Gastroesophageal sphincter (tissue), 4 donors: ENCODE measurements at regions not wholly inside any gene's neighbourhood (a gene's known extent, or its start where the extent isn't known, plus 50 kb on each side); places are given as distances from the start of the nearest gene placed in this dataset.

Source experiments
- ATAC-seq: fragments of 150-250 bp; one replicate; pipeline ENCODE4 v1.9.1; 2016; ENCODE audit warnings: mild to moderate bottlenecking, moderate library complexity
- H3K27ac ChIP-seq, 4 donors: fragments of 200-600 bp; sonication (generic) in 3 of 4; 1 replicate in 3 of 4; 2 replicates in 1 of 4; pipeline ENCODE4 v1.5.1; 2016 to 2019
- H3K27me3 ChIP-seq: fragments of 200-600 bp; sonication (generic); one replicate; pipeline ENCODE4 v1.5.1; 2019
- H3K36me3 ChIP-seq, 2 donors: fragments of 200-600 bp; sonication (generic); one replicate each; pipeline ENCODE4 v1.5.1; 2019; ENCODE audit warnings: control low read depth in 1 of 2
- H3K4me1 ChIP-seq, 3 donors: fragments of 200-600 bp; sonication (generic); 1 replicate in 2 of 3; 2 replicates in 1 of 3; pipeline ENCODE4 v1.5.1; 2016 to 2019; ENCODE audit warnings: control low read depth in 2 of 3
- H3K4me3 ChIP-seq, 2 donors: fragments of 200-600 bp; sonication (generic); one replicate each; pipeline ENCODE4 v1.5.1; 2019; ENCODE audit warnings: mild to moderate bottlenecking in 1 of 2, moderate library complexity in 1 of 2
- H3K9me3 ChIP-seq, 3 donors: fragments of 200-600 bp; sonication (generic); one replicate each; pipeline ENCODE4 v1.5.1; 2017 to 2019; ENCODE audit warnings: control low read depth in 2 of 3
- EP300 ChIP-seq: sonication (generic); formaldehyde crosslinking; IDR thresholded peaks from one replicate; pipeline ENCODE4 v1.6.1; 2017; ENCODE audit warnings: antibody characterized with exemption, mild to moderate bottlenecking
- POLR2A ChIP-seq, 2 donors: fragments of 450-650 bp; IDR thresholded peaks; one replicate each; pipeline ENCODE4 v1.6.1; 2017; ENCODE audit warnings: antibody characterized with exemption in 2 of 2, mild to moderate bottlenecking in 2 of 2, moderate library complexity in 1 of 2
- POLR2AphosphoS5 ChIP-seq: sonication (generic); formaldehyde crosslinking; IDR thresholded peaks from one replicate; pipeline ENCODE4 v1.6.1; 2017; ENCODE audit warnings: antibody characterized with exemption
- WGBS, 2 donors: methylation state at CpG; one replicate each; pipeline ENCODE4 v1.1.5; 2018; ENCODE audit warnings: low coverage in 1 of 2; 5-methylcytosine and 5-hydroxymethylcytosine counted together
- TF ChIP-seq, protein P1 (sequence below), 4 experiments: fragments of 200-600 bp in 2 of 4; fragments of 450-650 bp in 2 of 4; sonication (generic) in 1 of 4; IDR thresholded peaks; one replicate each; pipeline ENCODE4 v1.5.1; 2017 to 2019; ENCODE audit warnings: antibody characterized with exemption in 4 of 4, mild to moderate bottlenecking in 2 of 4, moderate library complexity in 2 of 4

GRCh38 chr2:71277536-71278103 lies 50.7 kb upstream of the PAIP2B start:
- Histone ChIP-seq H3K4me3 (peak overlapping the region; percentile 41 to 67), H3K9me3 (no peaks in the 10 kb centered on the region), H3K27me3 (peaks cover 75% of the 10 kb centered on the region), H3K36me3 (no peaks in the 10 kb centered on the region), H3K27ac (peak overlapping the region in 3 of 4 donors; percentile 29 to 81 (median 81)), H3K4me1 (peaks cover 0 to 26% (median 3%) of the 10 kb centered on the region in 3 donors)
- WGBS, 2 donors: 2 to 7% methylated on average over 12 to 13 of the region's 18 CpGs
- peak; percentile 35 for ATAC-seq
- TF ChIP-seq, protein P1, sequence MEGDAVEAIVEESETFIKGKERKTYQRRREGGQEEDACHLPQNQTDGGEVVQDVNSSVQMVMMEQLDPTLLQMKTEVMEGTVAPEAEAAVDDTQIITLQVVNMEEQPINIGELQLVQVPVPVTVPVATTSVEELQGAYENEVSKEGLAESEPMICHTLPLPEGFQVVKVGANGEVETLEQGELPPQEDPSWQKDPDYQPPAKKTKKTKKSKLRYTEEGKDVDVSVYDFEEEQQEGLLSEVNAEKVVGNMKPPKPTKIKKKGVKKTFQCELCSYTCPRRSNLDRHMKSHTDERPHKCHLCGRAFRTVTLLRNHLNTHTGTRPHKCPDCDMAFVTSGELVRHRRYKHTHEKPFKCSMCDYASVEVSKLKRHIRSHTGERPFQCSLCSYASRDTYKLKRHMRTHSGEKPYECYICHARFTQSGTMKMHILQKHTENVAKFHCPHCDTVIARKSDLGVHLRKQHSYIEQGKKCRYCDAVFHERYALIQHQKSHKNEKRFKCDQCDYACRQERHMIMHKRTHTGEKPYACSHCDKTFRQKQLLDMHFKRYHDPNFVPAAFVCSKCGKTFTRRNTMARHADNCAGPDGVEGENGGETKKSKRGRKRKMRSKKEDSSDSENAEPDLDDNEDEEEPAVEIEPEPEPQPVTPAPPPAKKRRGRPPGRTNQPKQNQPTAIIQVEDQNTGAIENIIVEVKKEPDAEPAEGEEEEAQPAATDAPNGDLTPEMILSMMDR (IDR thresholded peaks at IDR 0.05): peak in 2 of 4 experiments; percentile 13 to 46
- TF ChIP-seq EP300: no peak

- Histone ChIP-seq H3K27me3 (peaks cover 70% of the 10 kb centered on the region), H3K36me3 (no peaks in the 10 kb centered on the region), H3K27ac (peak overlapping the region in 3 of 4 donors; percentile 70 to 81 (median 81)), H3K4me3 (peak overlapping the region; percentile 41 to 67), H3K9me3 (no peaks in the 10 kb centered on the region), H3K4me1 (peaks cover 0 to 26% (median 3%) of the 10 kb centered on the region in 3 donors)
- TF ChIP-seq, protein P1 (IDR thresholded peaks at IDR 0.05): no peak
- no peak for TF ChIP-seq EP300
- no peak for TF ChIP-seq POLR2AphosphoS5
- TF ChIP-seq POLR2A (IDR thresholded peaks at IDR 0.05): no peak
- 3 to 11% methylated on average over 5 of the region's 5 CpGs for WGBS, 2 donors
- no peak for ATAC-seq
These were observed 50.2 kb upstream of the PAIP2B start for GRCh38 chr2:71277147-71277475.

- peaks cover 0 to 26% (median 3%) of the 10 kb centered on the region in 3 donors for H3K4me1 ChIP-seq
- H3K27me3 ChIP-seq: peaks cover 70% of the 10 kb centered on the region
- 0 to 2% methylated on average over 6 to 23 of the region's 93 CpGs for WGBS, 2 donors
These were observed 49.6 kb upstream of the PAIP2B start for GRCh38 chr2:71276311-71277146.

More at GRCh38 chr2:71276311-71277146, 49.6 kb upstream of the PAIP2B start:
- Histone ChIP-seq H3K36me3 (no peaks in the 10 kb centered on the region), H3K4me3 (peak overlapping the region; percentile 41 to 67), H3K9me3 (no peaks in the 10 kb centered on the region), H3K27ac (peak overlapping the region in 3 of 4 donors; percentile 70 to 81 (median 81))
- peak; percentile 98 for ATAC-seq
- TF ChIP-seq, protein P1 (IDR thresholded peaks at IDR 0.05): peak in 2 of 4 experiments; percentile 3 to 6
- TF ChIP-seq POLR2AphosphoS5 (no peak), POLR2A (IDR thresholded peaks at IDR 0.05) (no peak), EP300 (no peak)
